SH-SY5Y (cell line): ENCODE measurements at regions not wholly inside any gene's neighbourhood (a gene's known extent, or its start where the extent isn't known, plus 50 kb on each side); places are given as distances from the start of the nearest gene placed in this dataset.

ENCODE experiments used
- GATA2 ChIP-seq: IDR thresholded peaks from 2 replicates; pipeline ENCODE4 v1.6.1; 2011; ENCODE audit warnings: mild to moderate bottlenecking, low read depth, low read length
- GATA3 ChIP-seq: IDR thresholded peaks from 2 replicates; pipeline ENCODE4 v1.6.1; 2011; ENCODE audit warnings: low read depth, mild to moderate bottlenecking, low read length, moderate library complexity

- no peak for TF ChIP-seq GATA2
- no peak for TF ChIP-seq GATA3
Observed at GRCh38 chr7:94099679-94100078, 95.5 kb upstream of the BET1 start.
